ENCODE measurements at regions not wholly inside any gene's neighbourhood (a gene's known extent, or its start where the extent isn't known, plus 50 kb on each side); places are given as distances from the start of the nearest gene placed in this dataset.
A peak's percentile ranks its signal among the peaks of the same experiment; 100 is the strongest.

- no peak for DNase-seq (ENCODE audit: low read depth)
- TF ChIP-seq CTCF (conservative IDR thresholded peaks at IDR 0.05; ENCODE audit: low read depth, low read length): no peak
- H3K4me3 ChIP-seq (ENCODE audit: low read length): no peak overlapping the region
These were observed 63.5 kb downstream of the ENC1 start for GRCh38 chr5:74576941-74577456.

- TF ChIP-seq CTCF (conservative IDR thresholded peaks at IDR 0.05; ENCODE audit: low read depth, low read length): no peak
- DNase-seq (ENCODE audit: low read depth): peak; percentile 53
- H3K4me3 ChIP-seq (ENCODE audit: low read length): no peak overlapping the region
These were observed 64.6 kb downstream of the ENC1 start for GRCh38 chr5:74575741-74576538.

GRCh38 chr5:74570250-74570649, 70.3 kb downstream of the ENC1 start:
- DNase-seq (ENCODE audit: low read depth): no peak
- H3K4me3 ChIP-seq (ENCODE audit: low read length): no peak overlapping the region
- TF ChIP-seq CTCF (conservative IDR thresholded peaks at IDR 0.05; ENCODE audit: low read depth, low read length): no peak

- no peak overlapping the region for H3K4me3 ChIP-seq (ENCODE audit: low read length)
- DNase-seq (ENCODE audit: low read depth): no peak
- no peak for TF ChIP-seq CTCF (conservative IDR thresholded peaks at IDR 0.05; ENCODE audit: low read depth, low read length)
These were observed 73.0 kb downstream of the ENC1 start for GRCh38 chr5:74567411-74567995.

GRCh38 chr5:74562122-74562521, 78.4 kb downstream of the ENC1 start:
- DNase-seq (ENCODE audit: low read depth): no peak
- no peak overlapping the region for H3K4me3 ChIP-seq (ENCODE audit: low read length)
- TF ChIP-seq CTCF (conservative IDR thresholded peaks at IDR 0.05; ENCODE audit: low read depth, low read length): no peak

- no peak for DNase-seq (ENCODE audit: low read depth)
- TF ChIP-seq CTCF (conservative IDR thresholded peaks at IDR 0.05; ENCODE audit: low read depth, low read length): no peak
- no peak overlapping the region for H3K4me3 ChIP-seq (ENCODE audit: low read length)
These were observed 80.3 kb downstream of the ENC1 start for GRCh38 chr5:74560245-74560644.
